GM19397 (cell line): ENCODE measurements at regions not wholly inside any gene's neighbourhood (a gene's known extent, or its start where the extent isn't known, plus 50 kb on each side); places are given as distances from the start of the nearest gene placed in this dataset.

Experiments
- ATAC-seq: cut with Tn5 transposase; IDR thresholded peaks from one replicate; pipeline ENCODE4 v1.9.1; 2021; ENCODE audit warnings: mild to moderate bottlenecking, moderate library complexity; ENCODE audit not compliant: unreplicated experiment

GRCh38 chr6:44530910-44531234 lies 143.4 kb downstream of the CDC5L start:
- no peak for ATAC-seq

DNA sequence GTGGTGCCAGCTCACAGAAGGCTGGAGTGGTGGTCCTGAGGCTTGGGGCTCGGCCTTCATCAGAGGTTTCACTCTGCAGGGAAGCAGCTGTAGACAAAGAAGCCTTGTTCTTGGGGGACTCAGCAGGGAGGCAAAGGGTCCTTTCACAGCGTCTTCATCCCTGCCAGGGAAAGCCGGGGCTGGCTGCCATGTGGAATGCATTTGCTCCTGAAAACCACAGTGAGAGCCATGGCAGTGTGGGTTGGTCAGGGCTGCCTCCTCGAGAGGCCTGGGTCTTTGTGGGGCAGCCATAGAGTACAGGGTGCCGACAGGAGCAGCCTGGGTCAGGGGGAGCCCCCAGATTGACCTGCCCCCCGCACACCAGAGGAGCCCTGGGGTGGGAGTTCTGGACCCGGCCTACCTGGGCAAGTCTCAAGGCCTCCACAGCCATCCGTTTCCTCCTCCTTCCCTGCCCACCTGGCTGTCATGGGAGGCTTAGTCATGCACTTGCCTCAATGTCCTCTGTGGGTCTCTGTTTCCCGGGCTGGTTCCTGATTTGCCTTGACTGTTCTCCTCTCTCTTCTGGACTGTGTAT lies 144.0 kb downstream of the CDC5L start:
- ATAC-seq = no peak

DNA sequence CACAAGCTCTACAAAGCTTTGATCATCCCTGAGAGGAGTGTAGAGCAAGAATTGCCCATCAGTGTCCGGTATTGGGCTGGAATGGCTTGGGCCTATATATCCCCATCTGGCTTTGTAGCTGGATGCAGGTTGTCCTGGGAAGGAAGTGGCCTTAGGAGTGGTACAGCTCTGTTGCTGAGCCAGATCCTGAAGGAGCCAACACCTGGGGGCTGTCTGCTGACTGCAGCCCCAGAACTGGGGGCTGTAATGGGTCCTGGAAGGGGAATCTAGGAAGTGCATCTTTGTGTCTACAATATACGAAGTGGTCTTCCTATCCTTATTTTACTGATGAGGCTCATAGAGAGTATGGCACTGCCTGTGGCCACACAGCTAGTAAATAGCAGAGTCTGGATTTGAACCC lies 145.9 kb downstream of the CDC5L start:
- no peak for ATAC-seq

DNA sequence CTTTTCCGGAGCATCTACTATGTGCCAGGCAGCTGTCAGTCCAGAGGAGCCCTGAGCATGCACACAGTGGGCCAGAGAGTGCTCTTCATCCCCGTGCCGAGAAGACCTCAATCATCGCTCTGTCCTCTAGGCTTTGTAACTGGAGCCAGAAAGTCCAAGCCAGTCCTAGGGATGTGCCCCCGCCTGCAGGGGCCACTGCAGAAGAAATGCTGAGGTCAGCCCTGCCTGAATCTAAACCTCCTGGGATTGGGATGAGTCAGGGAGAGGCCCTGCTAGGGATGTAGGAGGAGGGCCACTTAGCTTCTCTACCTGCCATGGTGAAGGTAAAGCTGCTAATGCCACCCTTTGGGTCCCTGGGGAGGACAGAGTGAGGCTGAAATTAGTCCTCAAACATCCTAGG lies 146.8 kb downstream of the CDC5L start:
- ATAC-seq = no peak

- no peak for ATAC-seq
Measured at GRCh38 chr6:44535446-44535845, 147.9 kb downstream of the CDC5L start.

GRCh38 chr6:44535967-44536366 lies 148.5 kb downstream of the CDC5L start:
- no peak for ATAC-seq

- ATAC-seq = no peak
Measured at GRCh38 chr6:44537306-44538049, 150.0 kb downstream of the CDC5L start.

DNA sequence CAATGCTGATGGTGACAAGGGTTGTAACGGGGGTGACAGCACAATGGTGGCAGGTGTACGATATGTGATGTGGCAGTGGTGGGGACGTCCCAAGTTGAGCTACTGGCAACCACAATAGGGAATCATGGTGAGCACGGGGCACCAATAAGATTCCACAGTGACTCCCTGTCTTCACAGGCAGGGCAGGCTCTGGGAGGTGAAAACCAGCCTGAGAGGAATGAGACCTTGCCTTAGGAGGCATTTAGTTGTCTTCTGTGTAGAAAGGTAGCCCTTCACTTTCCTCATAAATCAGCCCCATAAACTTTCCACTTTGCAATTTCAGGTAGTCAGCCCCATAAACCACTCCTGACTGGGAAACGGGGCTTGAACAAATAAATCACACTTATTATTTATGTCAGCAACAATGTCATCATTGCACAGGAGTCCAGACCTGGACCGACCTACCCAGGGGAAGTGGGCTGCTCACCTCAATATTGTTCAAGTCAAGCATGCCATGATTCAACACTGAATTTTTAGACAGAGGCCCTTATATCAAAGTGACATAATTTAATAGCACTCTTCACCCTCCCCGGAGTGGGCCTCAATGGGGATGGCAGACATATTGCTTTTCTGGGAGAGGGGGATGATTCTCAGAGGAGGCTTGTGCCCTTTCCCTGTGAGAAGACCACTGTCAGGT lies 150.8 kb downstream of the CDC5L start:
- ATAC-seq = no peak

DNA sequence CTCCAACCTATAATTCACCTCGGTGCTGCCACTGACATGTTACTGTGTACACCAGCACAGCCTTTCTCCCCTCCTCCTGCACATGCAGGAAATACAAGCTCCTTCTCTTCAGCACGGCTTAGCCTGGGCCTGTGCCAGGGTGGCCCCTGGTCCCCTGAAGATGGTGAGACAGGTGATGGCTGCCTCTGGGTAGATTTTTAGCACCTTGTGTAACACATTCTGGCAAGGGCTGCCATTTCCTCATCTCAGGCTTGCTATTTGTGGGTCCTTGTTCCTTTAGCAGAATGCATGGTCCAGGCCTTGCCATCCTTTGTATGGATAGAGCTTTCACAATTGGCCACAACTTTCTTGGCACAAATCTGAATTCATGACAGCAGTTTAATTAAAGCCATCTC lies 151.3 kb downstream of the CDC5L start:
- no peak for ATAC-seq

- no peak for ATAC-seq
Measured at GRCh38 chr6:44539701-44540355, 152.3 kb downstream of the CDC5L start.

DNA sequence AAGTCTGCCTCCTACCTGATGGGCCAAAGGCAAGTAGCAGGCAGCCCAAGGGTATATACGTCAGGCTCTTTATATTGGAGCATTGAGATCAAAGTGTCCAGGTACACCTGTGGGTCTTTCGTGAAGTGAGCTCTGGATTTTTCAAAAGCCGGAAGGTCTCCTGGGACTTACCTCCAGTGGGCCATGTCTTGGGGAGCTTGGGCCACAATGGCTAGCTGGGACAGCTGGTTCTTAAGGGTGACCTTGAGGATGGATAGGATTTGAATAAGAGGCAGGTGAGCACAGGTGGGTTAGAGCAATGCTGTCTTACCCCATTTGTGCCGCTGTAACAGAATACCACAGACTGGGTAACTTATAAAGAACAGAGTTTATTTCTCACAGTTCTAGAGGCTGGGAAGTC lies 153.4 kb downstream of the CDC5L start:
- no peak for ATAC-seq

GRCh38 chr6:44542401-44543116 lies 155.1 kb downstream of the CDC5L start:
- ATAC-seq = no peak

- ATAC-seq = no peak
Measured at GRCh38 chr6:44543664-44544063, 156.2 kb downstream of the CDC5L start.

GRCh38 chr6:44545224-44545623 lies 157.7 kb downstream of the CDC5L start:
- ATAC-seq = no peak

DNA sequence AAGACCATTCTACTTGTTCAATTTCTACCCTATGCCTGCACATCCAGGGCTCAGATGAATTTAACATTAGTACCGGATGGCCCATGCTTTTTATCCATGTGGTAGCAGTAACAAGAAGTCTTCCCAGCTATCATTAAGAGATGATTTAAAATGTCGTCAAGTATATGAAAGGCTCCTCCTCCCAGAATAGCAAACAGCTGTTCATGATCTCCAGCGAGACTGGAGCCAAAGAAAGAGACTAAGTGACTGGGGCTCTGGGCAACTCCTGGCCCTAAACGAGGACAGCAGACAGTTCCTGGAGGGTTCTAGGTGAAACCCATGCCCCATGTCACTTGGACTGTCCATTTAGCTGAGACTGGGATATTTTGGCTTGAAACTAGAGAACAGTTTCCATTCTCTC lies 160.8 kb downstream of the CDC5L start:
- ATAC-seq = no peak

- no peak for ATAC-seq
Measured at GRCh38 chr6:44549516-44549915, 162.0 kb downstream of the CDC5L start.

GRCh38 chr6:44554194-44554593 lies 166.7 kb downstream of the CDC5L start:
- ATAC-seq = no peak

DNA sequence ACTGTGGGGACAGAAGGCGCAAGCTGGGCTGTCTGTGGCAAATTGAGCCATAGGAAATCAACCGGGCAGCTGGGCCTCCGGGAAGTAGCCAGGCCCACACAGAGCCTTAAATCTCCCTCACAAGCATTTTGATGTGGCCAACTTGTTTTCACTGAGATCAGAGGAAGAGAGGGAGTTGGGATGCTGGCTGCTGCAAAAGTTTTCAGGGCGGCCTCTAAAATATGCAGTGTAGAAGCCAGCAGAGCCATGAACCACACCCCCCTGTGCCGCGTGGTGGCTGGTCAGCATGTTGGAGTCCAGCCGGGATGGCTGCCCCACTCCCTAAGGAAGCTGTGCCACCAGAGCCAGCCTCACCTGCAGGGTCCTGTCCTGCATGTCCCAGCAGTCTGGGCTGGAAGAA lies 167.4 kb downstream of the CDC5L start:
- ATAC-seq = no peak

DNA sequence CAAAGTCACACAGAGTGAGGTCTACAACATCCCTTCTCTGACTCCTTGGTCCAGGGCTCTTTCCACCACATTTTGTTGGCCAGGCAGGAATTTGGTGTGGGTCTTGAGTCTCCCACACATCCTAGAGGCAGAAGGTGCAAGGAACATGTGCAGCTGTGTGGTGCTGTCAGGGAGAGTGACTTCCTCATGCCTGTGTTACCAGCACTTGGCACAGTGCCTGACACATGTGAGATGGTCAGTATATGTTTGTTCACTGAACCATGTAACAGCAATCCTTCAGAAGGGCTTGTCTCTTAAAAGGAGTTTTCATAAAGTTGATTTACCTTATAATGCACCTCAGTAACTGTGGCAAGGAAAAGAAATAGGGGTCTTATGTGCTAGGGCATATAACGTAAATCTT lies 168.5 kb downstream of the CDC5L start:
- ATAC-seq = no peak

GRCh38 chr6:44558024-44558831 lies 170.7 kb downstream of the CDC5L start:
- no peak for ATAC-seq
